ENCODE measurements at regions not wholly inside any gene's neighbourhood (a gene's known extent, or its start where the extent isn't known, plus 50 kb on each side); places are given as distances from the start of the nearest gene placed in this dataset.

DNA sequence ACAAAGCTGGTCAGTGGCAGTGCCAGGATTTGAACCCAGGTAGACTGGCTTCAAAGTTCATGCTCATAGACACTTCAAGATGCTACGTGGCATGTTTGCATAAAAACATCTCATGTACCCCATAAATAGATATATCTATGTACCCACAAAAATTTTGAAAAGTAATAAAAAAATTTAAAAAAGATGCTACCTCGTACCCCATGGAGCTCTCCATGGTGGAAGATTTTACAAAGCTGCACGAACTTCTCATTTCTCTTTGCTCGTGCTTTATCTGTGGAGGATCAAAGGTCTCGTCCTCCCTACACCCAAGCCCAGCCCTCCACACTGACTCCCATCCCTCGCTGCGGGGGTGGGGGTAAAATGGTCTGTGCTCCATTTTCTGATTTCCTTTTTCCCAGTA is 135.5 kb downstream of the HAPSTR1 start:
- TF ChIP-seq PPARA (CRISPR knock-in tag; IDR thresholded peaks at IDR 0.05; ENCODE audit: borderline replicate concordance) = no peak
- TF ChIP-seq RARB (CRISPR knock-in tag; IDR thresholded peaks at IDR 0.05) = no peak
- TF ChIP-seq, protein P1, sequence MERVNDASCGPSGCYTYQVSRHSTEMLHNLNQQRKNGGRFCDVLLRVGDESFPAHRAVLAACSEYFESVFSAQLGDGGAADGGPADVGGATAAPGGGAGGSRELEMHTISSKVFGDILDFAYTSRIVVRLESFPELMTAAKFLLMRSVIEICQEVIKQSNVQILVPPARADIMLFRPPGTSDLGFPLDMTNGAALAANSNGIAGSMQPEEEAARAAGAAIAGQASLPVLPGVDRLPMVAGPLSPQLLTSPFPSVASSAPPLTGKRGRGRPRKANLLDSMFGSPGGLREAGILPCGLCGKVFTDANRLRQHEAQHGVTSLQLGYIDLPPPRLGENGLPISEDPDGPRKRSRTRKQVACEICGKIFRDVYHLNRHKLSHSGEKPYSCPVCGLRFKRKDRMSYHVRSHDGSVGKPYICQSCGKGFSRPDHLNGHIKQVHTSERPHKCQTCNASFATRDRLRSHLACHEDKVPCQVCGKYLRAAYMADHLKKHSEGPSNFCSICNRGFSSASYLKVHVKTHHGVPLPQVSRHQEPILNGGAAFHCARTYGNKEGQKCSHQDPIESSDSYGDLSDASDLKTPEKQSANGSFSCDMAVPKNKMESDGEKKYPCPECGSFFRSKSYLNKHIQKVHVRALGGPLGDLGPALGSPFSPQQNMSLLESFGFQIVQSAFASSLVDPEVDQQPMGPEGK (CRISPR knock-in tag; IDR thresholded peaks at IDR 0.05; ENCODE audit: borderline replicate concordance) = no peak
- TF ChIP-seq, protein P2, sequence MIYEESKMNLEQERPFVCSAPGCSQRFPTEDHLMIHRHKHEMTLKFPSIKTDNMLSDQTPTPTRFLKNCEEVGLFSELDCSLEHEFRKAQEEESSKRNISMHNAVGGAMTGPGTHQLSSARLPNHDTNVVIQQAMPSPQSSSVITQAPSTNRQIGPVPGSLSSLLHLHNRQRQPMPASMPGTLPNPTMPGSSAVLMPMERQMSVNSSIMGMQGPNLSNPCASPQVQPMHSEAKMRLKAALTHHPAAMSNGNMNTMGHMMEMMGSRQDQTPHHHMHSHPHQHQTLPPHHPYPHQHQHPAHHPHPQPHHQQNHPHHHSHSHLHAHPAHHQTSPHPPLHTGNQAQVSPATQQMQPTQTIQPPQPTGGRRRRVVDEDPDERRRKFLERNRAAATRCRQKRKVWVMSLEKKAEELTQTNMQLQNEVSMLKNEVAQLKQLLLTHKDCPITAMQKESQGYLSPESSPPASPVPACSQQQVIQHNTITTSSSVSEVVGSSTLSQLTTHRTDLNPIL (CRISPR knock-in tag; IDR thresholded peaks at IDR 0.05; ENCODE audit: low read depth) = no peak
- no peak for TF ChIP-seq BACH2 (CRISPR knock-in tag; IDR thresholded peaks at IDR 0.05; ENCODE audit: borderline replicate concordance)
- TF ChIP-seq, protein P3, sequence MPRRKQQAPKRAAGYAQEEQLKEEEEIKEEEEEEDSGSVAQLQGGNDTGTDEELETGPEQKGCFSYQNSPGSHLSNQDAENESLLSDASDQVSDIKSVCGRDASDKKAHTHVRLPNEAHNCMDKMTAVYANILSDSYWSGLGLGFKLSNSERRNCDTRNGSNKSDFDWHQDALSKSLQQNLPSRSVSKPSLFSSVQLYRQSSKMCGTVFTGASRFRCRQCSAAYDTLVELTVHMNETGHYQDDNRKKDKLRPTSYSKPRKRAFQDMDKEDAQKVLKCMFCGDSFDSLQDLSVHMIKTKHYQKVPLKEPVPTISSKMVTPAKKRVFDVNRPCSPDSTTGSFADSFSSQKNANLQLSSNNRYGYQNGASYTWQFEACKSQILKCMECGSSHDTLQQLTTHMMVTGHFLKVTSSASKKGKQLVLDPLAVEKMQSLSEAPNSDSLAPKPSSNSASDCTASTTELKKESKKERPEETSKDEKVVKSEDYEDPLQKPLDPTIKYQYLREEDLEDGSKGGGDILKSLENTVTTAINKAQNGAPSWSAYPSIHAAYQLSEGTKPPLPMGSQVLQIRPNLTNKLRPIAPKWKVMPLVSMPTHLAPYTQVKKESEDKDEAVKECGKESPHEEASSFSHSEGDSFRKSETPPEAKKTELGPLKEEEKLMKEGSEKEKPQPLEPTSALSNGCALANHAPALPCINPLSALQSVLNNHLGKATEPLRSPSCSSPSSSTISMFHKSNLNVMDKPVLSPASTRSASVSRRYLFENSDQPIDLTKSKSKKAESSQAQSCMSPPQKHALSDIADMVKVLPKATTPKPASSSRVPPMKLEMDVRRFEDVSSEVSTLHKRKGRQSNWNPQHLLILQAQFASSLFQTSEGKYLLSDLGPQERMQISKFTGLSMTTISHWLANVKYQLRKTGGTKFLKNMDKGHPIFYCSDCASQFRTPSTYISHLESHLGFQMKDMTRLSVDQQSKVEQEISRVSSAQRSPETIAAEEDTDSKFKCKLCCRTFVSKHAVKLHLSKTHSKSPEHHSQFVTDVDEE (CRISPR knock-in tag; IDR thresholded peaks at IDR 0.05) = no peak
- TF ChIP-seq TCF4 (CRISPR knock-in tag; IDR thresholded peaks at IDR 0.05; ENCODE audit: borderline replicate concordance) = no peak
- TF ChIP-seq, protein P4, sequence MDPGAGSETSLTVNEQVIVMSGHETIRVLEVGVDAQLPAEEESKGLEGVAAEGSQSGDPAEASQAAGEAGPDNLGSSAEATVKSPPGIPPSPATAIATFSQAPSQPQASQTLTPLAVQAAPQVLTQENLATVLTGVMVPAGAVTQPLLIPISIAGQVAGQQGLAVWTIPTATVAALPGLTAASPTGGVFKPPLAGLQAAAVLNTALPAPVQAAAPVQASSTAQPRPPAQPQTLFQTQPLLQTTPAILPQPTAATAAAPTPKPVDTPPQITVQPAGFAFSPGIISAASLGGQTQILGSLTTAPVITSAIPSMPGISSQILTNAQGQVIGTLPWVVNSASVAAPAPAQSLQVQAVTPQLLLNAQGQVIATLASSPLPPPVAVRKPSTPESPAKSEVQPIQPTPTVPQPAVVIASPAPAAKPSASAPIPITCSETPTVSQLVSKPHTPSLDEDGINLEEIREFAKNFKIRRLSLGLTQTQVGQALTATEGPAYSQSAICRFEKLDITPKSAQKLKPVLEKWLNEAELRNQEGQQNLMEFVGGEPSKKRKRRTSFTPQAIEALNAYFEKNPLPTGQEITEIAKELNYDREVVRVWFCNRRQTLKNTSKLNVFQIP (CRISPR knock-in tag; IDR thresholded peaks at IDR 0.05; ENCODE audit: borderline replicate concordance, low read depth) = no peak
- TF ChIP-seq ZNF8 (CRISPR knock-in tag; IDR thresholded peaks at IDR 0.05) = no peak
- TF ChIP-seq ISL1 (CRISPR knock-in tag; IDR thresholded peaks at IDR 0.05) = no peak
- TF ChIP-seq ZFP3 (CRISPR knock-in tag; IDR thresholded peaks at IDR 0.05) = no peak

All from SK-N-SH treated with all-trans-retinoic acid at 6 μM for 48 hours (cell line).